SK-N-SH (cell line): ENCODE measurements at regions not wholly inside any gene's neighbourhood (a gene's known extent, or its start where the extent isn't known, plus 50 kb on each side); places are given as distances from the start of the nearest gene placed in this dataset.

Source experiments
- CTCF ChIA-PET: fragments of 300-600, 350-600 bp; formaldehyde crosslinking; extraction: SDS; loops from one replicate; lab custom pipeline; 2021; lab: Yijun Ruan, JAX
- POLR2A ChIA-PET: fragments of 350-600 bp; sonication (Branson Sonifier 250); formaldehyde crosslinking; extraction: SDS; loops from one replicate; lab custom pipeline; 2020; ENCODE audit warnings: antibody characterized with exemption, inconsistent platforms; lab: Yijun Ruan, JAX
- DNase-seq: peaks from one replicate; pipeline ENCODE4 v3.0.0; 2012
- H2AFZ ChIP-seq: fragments of 200-600 bp; sonication (generic); 2 replicates; pipeline ENCODE4 v1.8.1; 2016; ENCODE audit warnings: antibody characterized with exemption, mild to moderate bottlenecking, low read depth
- H3F3A ChIP-seq: fragments of 200-600 bp; sonication (generic); replicated peaks from 2 replicates; pipeline ENCODE3; 2016; ENCODE audit warnings: antibody characterized with exemption, mild to moderate bottlenecking; ENCODE audit not compliant: insufficient read depth
- H3K27ac ChIP-seq, 2 experiments: fragments of 200-500 bp in 1 of 2; fragments of 200-600 bp in 1 of 2; sonication (Bioruptor generic) in 1 of 2; sonication (generic), shearing (Covaris generic) in 1 of 2; 2 replicates each; pipeline versions ENCODE4 v1.5.1 to v1.6.1; 2014 to 2016; ENCODE audit warnings: low read depth in 2 of 2, inconsistent platforms in 1 of 2, low read length in 1 of 2, mild to moderate bottlenecking in 1 of 2, mixed read lengths in 1 of 2
- H3K27me3 ChIP-seq: fragments of 200-600 bp; sonication (generic), shearing (Covaris generic); 2 replicates; pipeline ENCODE4 v1.6.1; 2016; ENCODE audit warnings: mixed run types; ENCODE audit not compliant: insufficient read depth
- H3K36me3 ChIP-seq, 2 experiments: fragments of 200-500 bp in 1 of 2; fragments of 200-600 bp in 1 of 2; sonication (Bioruptor generic) in 1 of 2; sonication (generic) in 1 of 2; replicated peaks in 1 of 2; 2 replicates each; pipeline versions ENCODE3 to v1.5.1; 2014 to 2016; ENCODE audit warnings: low read length in 1 of 2, mild to moderate bottlenecking in 1 of 2; ENCODE audit not compliant: insufficient read depth in 2 of 2, control insufficient read depth in 1 of 2
- H3K4me1 ChIP-seq, 2 experiments: fragments of 200-500 bp in 1 of 2; fragments of 200-600 bp in 1 of 2; sonication (Bioruptor generic) in 1 of 2; sonication (generic), shearing (Covaris generic) in 1 of 2; 2 replicates each; pipeline versions ENCODE4 v1.5.1 to v1.6.1; 2014 to 2016; ENCODE audit warnings: low read depth in 1 of 2, low read length in 1 of 2, mixed run types in 1 of 2; ENCODE audit not compliant: insufficient read depth in 2 of 2, control insufficient read depth in 1 of 2
- H3K4me2 ChIP-seq: fragments of 200-600 bp; sonication (generic), shearing (Covaris generic); 2 replicates; pipeline ENCODE4 v1.6.1; 2017; ENCODE audit warnings: mixed run types
- H3K4me3 ChIP-seq, 2 experiments: fragments of 200-500 bp in 1 of 2; fragments of 200-600 bp in 1 of 2; sonication (Bioruptor generic) in 1 of 2; sonication (generic), shearing (Covaris generic) in 1 of 2; 2 replicates each; pipeline versions ENCODE4 v1.5.1 to v1.8.1; 2014 to 2016; ENCODE audit warnings: low read depth in 2 of 2, inconsistent platforms in 1 of 2, low read length in 1 of 2, mild to moderate bottlenecking in 1 of 2, mixed read lengths in 1 of 2, moderate library complexity in 1 of 2
- H3K79me2 ChIP-seq: fragments of 200-600 bp; sonication (generic); 2 replicates; pipeline ENCODE4 v1.8.1; 2017; ENCODE audit warnings: mild to moderate bottlenecking; ENCODE audit not compliant: insufficient read depth
- H3K9ac ChIP-seq: fragments of 200-600 bp; sonication (generic); 2 replicates; pipeline ENCODE4 v1.6.1; 2017; ENCODE audit warnings: mixed run types
- H3K9me2 ChIP-seq: fragments of 200-600 bp; sonication (generic); 2 replicates; pipeline ENCODE4 v1.6.1; 2017; ENCODE audit warnings: mixed run types
- H3K9me3 ChIP-seq: fragments of 200-600 bp; sonication (generic); 2 replicates; pipeline ENCODE4 v1.6.1; 2017; ENCODE audit warnings: mixed run types, mild to moderate bottlenecking, moderate library complexity
- H4K20me1 ChIP-seq: fragments of 200-600 bp; sonication (generic); 2 replicates; pipeline ENCODE4 v1.6.1; 2017; ENCODE audit warnings: mild to moderate bottlenecking, mixed run types; ENCODE audit not compliant: insufficient read depth
- CHD2 ChIP-seq: fragments of 150-350 bp; IDR thresholded peaks from 2 replicates; pipeline ENCODE4 v1.6.1; 2018; ENCODE audit warnings: low read length; ENCODE audit not compliant: partially characterized antibody
- EZH2phosphoT487 ChIP-seq: fragments of 200-600 bp; sonication (generic); IDR thresholded peaks from 2 replicates; pipeline ENCODE4 v1.6.1; 2017; ENCODE audit warnings: low read depth, mixed run types, mild to moderate bottlenecking, antibody characterized with exemption, moderate library complexity, borderline replicate concordance
- JUND ChIP-seq: IDR thresholded peaks from 2 replicates; pipeline ENCODE4 v1.4.0; 2012
- MEF2A ChIP-seq: IDR thresholded peaks from 2 replicates; pipeline ENCODE4 v1.4.0; 2012; ENCODE audit warnings: low read depth, borderline replicate concordance
- MXI1 ChIP-seq: IDR thresholded peaks from 2 replicates; pipeline ENCODE4 v1.6.1; 2012; ENCODE audit warnings: mild to moderate bottlenecking, low read depth, low read length, improper control_type of control experiment
- RAD21 ChIP-seq: IDR thresholded peaks from 2 replicates; pipeline ENCODE4 v1.6.1; 2012; ENCODE audit warnings: mild to moderate bottlenecking, low read length
- RFX5 ChIP-seq: IDR thresholded peaks from 2 replicates; pipeline ENCODE4 v1.6.1; 2012; ENCODE audit warnings: mild to moderate bottlenecking, improper control_type of control experiment, low read length
- RXRA ChIP-seq: IDR thresholded peaks from 2 replicates; pipeline ENCODE4 v1.4.0; 2012; ENCODE audit warnings: low read depth, mild to moderate bottlenecking, borderline replicate concordance
- SIN3A ChIP-seq: IDR thresholded peaks from 2 replicates; pipeline ENCODE4 v1.6.1; 2012; ENCODE audit warnings: low read depth, mild to moderate bottlenecking, low read length, moderate library complexity, borderline replicate concordance
- SMC3 ChIP-seq: IDR thresholded peaks from 2 replicates; pipeline ENCODE4 v1.6.1; 2012; ENCODE audit warnings: low read depth, low read length, improper control_type of control experiment
- TCF12 ChIP-seq: IDR thresholded peaks from 2 replicates; pipeline ENCODE4 v1.4.0; 2012
- TEAD4 ChIP-seq: IDR thresholded peaks from 2 replicates; pipeline ENCODE4 v1.4.0; 2012; ENCODE audit warnings: mild to moderate bottlenecking, borderline replicate concordance; ENCODE audit not compliant: insufficient read depth
- YY1 ChIP-seq: IDR thresholded peaks from 2 replicates; pipeline ENCODE4 v1.4.0; 2012; ENCODE audit warnings: low read depth, mild to moderate bottlenecking
- TF ChIP-seq, protein P1 (sequence below): fragments of 200-600 bp; sonication (generic); IDR thresholded peaks from 2 replicates; pipeline ENCODE4 v1.6.1; 2017; ENCODE audit warnings: antibody characterized with exemption, mild to moderate bottlenecking, moderate library complexity
- TF ChIP-seq, protein P2 (sequence below): IDR thresholded peaks from 2 replicates; pipeline ENCODE4 v1.6.1; 2012; ENCODE audit warnings: mild to moderate bottlenecking, low read depth, low read length, moderate library complexity

DNA sequence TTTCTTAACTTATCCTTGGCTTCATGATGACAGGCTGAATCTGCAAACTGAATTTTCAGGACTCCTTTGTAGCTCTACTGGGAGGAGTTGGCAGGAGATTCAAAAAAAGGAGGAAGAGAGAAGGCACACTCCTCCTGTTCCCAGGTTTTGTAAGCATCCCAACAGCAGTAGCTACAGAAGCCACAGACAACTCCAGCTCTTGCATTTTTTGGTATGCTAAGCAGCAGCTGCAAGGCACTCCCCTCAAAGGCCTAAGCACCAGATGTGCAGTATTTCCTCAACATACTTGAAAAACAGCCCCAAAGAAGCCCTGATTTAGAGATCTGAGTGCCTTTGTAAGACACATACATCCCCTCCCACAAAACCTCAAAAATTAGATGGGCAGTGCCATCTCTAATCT is 328.6 kb upstream of the SYNCRIP start:
- H3K36me3 ChIP-seq = no peaks in the 10 kb centered on the region
- TF ChIP-seq, protein P1, sequence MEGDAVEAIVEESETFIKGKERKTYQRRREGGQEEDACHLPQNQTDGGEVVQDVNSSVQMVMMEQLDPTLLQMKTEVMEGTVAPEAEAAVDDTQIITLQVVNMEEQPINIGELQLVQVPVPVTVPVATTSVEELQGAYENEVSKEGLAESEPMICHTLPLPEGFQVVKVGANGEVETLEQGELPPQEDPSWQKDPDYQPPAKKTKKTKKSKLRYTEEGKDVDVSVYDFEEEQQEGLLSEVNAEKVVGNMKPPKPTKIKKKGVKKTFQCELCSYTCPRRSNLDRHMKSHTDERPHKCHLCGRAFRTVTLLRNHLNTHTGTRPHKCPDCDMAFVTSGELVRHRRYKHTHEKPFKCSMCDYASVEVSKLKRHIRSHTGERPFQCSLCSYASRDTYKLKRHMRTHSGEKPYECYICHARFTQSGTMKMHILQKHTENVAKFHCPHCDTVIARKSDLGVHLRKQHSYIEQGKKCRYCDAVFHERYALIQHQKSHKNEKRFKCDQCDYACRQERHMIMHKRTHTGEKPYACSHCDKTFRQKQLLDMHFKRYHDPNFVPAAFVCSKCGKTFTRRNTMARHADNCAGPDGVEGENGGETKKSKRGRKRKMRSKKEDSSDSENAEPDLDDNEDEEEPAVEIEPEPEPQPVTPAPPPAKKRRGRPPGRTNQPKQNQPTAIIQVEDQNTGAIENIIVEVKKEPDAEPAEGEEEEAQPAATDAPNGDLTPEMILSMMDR = no peak
- TF ChIP-seq SMC3 = no peak
- no peak for TF ChIP-seq YY1
- no peak for TF ChIP-seq CHD2
- TF ChIP-seq MEF2A = no peak
- TF ChIP-seq EZH2phosphoT487 = no peak
- TF ChIP-seq JUND = no peak
- no peak for TF ChIP-seq MXI1
- no peak for TF ChIP-seq RXRA
- TF ChIP-seq RFX5 = no peak
- TF ChIP-seq RAD21 = no peak
- TF ChIP-seq SIN3A = no peak
- TF ChIP-seq TCF12 = no peak
- TF ChIP-seq, protein P2, sequence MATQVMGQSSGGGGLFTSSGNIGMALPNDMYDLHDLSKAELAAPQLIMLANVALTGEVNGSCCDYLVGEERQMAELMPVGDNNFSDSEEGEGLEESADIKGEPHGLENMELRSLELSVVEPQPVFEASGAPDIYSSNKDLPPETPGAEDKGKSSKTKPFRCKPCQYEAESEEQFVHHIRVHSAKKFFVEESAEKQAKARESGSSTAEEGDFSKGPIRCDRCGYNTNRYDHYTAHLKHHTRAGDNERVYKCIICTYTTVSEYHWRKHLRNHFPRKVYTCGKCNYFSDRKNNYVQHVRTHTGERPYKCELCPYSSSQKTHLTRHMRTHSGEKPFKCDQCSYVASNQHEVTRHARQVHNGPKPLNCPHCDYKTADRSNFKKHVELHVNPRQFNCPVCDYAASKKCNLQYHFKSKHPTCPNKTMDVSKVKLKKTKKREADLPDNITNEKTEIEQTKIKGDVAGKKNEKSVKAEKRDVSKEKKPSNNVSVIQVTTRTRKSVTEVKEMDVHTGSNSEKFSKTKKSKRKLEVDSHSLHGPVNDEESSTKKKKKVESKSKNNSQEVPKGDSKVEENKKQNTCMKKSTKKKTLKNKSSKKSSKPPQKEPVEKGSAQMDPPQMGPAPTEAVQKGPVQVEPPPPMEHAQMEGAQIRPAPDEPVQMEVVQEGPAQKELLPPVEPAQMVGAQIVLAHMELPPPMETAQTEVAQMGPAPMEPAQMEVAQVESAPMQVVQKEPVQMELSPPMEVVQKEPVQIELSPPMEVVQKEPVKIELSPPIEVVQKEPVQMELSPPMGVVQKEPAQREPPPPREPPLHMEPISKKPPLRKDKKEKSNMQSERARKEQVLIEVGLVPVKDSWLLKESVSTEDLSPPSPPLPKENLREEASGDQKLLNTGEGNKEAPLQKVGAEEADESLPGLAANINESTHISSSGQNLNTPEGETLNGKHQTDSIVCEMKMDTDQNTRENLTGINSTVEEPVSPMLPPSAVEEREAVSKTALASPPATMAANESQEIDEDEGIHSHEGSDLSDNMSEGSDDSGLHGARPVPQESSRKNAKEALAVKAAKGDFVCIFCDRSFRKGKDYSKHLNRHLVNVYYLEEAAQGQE = no peak
- no peak for TF ChIP-seq TEAD4
- TF ChIP-seq, all 33 proteins: peak for 0
- POLR2A ChIA-PET = interaction anchor here (0.5 kb wide), 1 partner anchor 27 kb away, joined by 3 read pairs; no protein-coding TSS in a partner anchor
- Histone ChIP-seq H3K9me3 (no peaks in the 10 kb centered on the region), H4K20me1 (no peaks in the 10 kb centered on the region), H3K4me2 (no peak overlapping the region), H3K27ac (no peak overlapping the region), H3K4me1 (peaks cover 0 to 4% of the 10 kb centered on the region in 2 experiments; a peak in 1 of 4 replicates), H3K9me2 (no peaks in the 10 kb centered on the region), H3F3A (no peaks in the 10 kb centered on the region), H3K27me3 (no peaks in the 10 kb centered on the region), H3K9ac (no peak overlapping the region), H3K79me2 (no peaks in the 10 kb centered on the region), H3K4me3 (no peak overlapping the region), H2AFZ (no peak overlapping the region)
- no peak for DNase-seq
- CTCF ChIA-PET = no interaction called here
